GM21526 (cell line): ENCODE measurements at regions not wholly inside any gene's neighbourhood (a gene's known extent, or its start where the extent isn't known, plus 50 kb on each side); places are given as distances from the start of the nearest gene placed in this dataset.

ENCODE experiments used
- ATAC-seq: cut with Tn5 transposase; IDR thresholded peaks from one replicate; pipeline ENCODE4 v1.9.1; 2021; ENCODE audit warnings: moderate library complexity; ENCODE audit not compliant: unreplicated experiment, low FRiP score

GRCh38 chr9:12185856-12186255, 507.3 kb upstream of the TYRP1 start:
- no peak for ATAC-seq

GRCh38 chr9:12191630-12192029, 501.6 kb upstream of the TYRP1 start:
- ATAC-seq = no peak

GRCh38 chr9:12194731-12195130, 498.5 kb upstream of the TYRP1 start:
- ATAC-seq = no peak

GRCh38 chr9:12195456-12195855, 497.7 kb upstream of the TYRP1 start:
- no peak for ATAC-seq

- ATAC-seq = no peak
These were observed 488.7 kb upstream of the TYRP1 start for GRCh38 chr9:12204512-12204911.

- ATAC-seq = no peak
These were observed 480.3 kb upstream of the TYRP1 start for GRCh38 chr9:12212860-12213259.

GRCh38 chr9:12221470-12221869, 471.7 kb upstream of the TYRP1 start:
- ATAC-seq = no peak

- ATAC-seq = no peak
These were observed 468.7 kb upstream of the TYRP1 start for GRCh38 chr9:12224449-12224848.

- no peak for ATAC-seq
These were observed 462.5 kb upstream of the TYRP1 start for GRCh38 chr9:12230708-12231107.

GRCh38 chr9:12231832-12232231, 461.4 kb upstream of the TYRP1 start:
- no peak for ATAC-seq

- no peak for ATAC-seq
These were observed 460.3 kb upstream of the TYRP1 start for GRCh38 chr9:12232836-12233235.

GRCh38 chr9:12253941-12254340, 439.2 kb upstream of the TYRP1 start:
- ATAC-seq = no peak

- no peak for ATAC-seq
These were observed 426.4 kb upstream of the TYRP1 start for GRCh38 chr9:12266758-12267157.

GRCh38 chr9:12271421-12271891, 421.7 kb upstream of the TYRP1 start:
- ATAC-seq = no peak

- no peak for ATAC-seq
These were observed 420.6 kb upstream of the TYRP1 start for GRCh38 chr9:12272471-12273120.

- no peak for ATAC-seq
These were observed 418.6 kb upstream of the TYRP1 start for GRCh38 chr9:12274577-12274976.

- no peak for ATAC-seq
These were observed 416.7 kb upstream of the TYRP1 start for GRCh38 chr9:12276505-12276904.

- no peak for ATAC-seq
These were observed 403.5 kb upstream of the TYRP1 start for GRCh38 chr9:12289711-12290110.

GRCh38 chr9:12290166-12290869, 402.9 kb upstream of the TYRP1 start:
- no peak for ATAC-seq

GRCh38 chr9:12305211-12305610, 388.0 kb upstream of the TYRP1 start:
- no peak for ATAC-seq

GRCh38 chr9:12314589-12314988, 378.6 kb upstream of the TYRP1 start:
- ATAC-seq = no peak
